Endothelial cell (in vitro differentiated cells): ENCODE measurements at regions not wholly inside any gene's neighbourhood (a gene's known extent, or its start where the extent isn't known, plus 50 kb on each side); places are given as distances from the start of the nearest gene placed in this dataset.
A peak's percentile ranks its signal among the peaks of the same experiment; 100 is the strongest.

Experiments used
- DNase-seq: peaks from one replicate; pipeline ENCODE4 v3.0.0; 2021; ENCODE audit warnings: low spot score
- H3K27ac Mint-ChIP-seq: one replicate; pipeline ENCODE4 v1.8.0; 2021; ENCODE audit warnings: mixed read lengths, inconsistent platforms; ENCODE audit not compliant: unreplicated experiment
- H3K27me3 Mint-ChIP-seq: one replicate; pipeline ENCODE4 v1.8.0; 2021; ENCODE audit warnings: mild to moderate bottlenecking, moderate library complexity, mixed read lengths, inconsistent platforms; ENCODE audit not compliant: unreplicated experiment
- H3K36me3 Mint-ChIP-seq: one replicate; pipeline ENCODE4 v1.8.0; 2021; ENCODE audit warnings: mild to moderate bottlenecking, low read depth, mixed read lengths, inconsistent platforms; ENCODE audit not compliant: unreplicated experiment
- H3K4me1 Mint-ChIP-seq: one replicate; pipeline ENCODE4 v1.8.0; 2021; ENCODE audit warnings: mild to moderate bottlenecking, mixed read lengths, inconsistent platforms; ENCODE audit not compliant: unreplicated experiment
- H3K4me3 Mint-ChIP-seq: one replicate; pipeline ENCODE4 v1.8.0; 2021; ENCODE audit warnings: mild to moderate bottlenecking, mixed read lengths, inconsistent platforms; ENCODE audit not compliant: unreplicated experiment
- H3K9me3 Mint-ChIP-seq: one replicate; pipeline ENCODE4 v1.8.0; 2021; ENCODE audit warnings: mixed read lengths, inconsistent platforms; ENCODE audit not compliant: unreplicated experiment
- TF ChIP-seq, protein P1 (sequence below): fragments of 200-600 bp; sonication (generic); IDR thresholded peaks from one replicate; pipeline ENCODE4 v1.5.0; 2021; ENCODE audit warnings: antibody characterized with exemption; ENCODE audit not compliant: unreplicated experiment

DNA sequence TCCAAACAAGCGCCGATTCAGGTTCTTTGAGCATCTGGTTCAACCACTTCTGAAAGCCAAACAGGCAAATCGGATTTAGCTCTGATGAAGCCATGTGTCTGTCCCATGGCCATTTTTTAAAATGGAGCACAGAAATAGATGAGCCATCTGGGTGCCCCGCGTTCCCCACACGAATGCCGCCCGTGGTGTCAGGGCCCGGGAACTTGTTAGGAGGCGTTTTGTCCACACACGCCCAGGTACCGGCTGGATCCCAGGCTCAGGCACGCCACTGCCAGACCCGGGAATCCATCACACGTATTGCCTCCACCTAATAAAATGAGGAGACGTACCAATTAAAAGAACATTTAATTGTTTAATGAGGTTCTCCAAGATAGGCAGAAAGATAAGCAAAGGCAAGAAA, 374.4 kb upstream of the SALL3 start:
- Mint-ChIP-seq H3K4me1 (no peaks in the 10 kb centered on the region), H3K4me3 (no peak overlapping the region), H3K9me3 (peaks cover 65% of the 10 kb centered on the region), H3K27ac (no peak overlapping the region), H3K36me3 (peaks cover 32% of the 10 kb centered on the region), H3K27me3 (peaks cover 13% of the 10 kb centered on the region)
- no peak for DNase-seq
- TF ChIP-seq, protein P1, sequence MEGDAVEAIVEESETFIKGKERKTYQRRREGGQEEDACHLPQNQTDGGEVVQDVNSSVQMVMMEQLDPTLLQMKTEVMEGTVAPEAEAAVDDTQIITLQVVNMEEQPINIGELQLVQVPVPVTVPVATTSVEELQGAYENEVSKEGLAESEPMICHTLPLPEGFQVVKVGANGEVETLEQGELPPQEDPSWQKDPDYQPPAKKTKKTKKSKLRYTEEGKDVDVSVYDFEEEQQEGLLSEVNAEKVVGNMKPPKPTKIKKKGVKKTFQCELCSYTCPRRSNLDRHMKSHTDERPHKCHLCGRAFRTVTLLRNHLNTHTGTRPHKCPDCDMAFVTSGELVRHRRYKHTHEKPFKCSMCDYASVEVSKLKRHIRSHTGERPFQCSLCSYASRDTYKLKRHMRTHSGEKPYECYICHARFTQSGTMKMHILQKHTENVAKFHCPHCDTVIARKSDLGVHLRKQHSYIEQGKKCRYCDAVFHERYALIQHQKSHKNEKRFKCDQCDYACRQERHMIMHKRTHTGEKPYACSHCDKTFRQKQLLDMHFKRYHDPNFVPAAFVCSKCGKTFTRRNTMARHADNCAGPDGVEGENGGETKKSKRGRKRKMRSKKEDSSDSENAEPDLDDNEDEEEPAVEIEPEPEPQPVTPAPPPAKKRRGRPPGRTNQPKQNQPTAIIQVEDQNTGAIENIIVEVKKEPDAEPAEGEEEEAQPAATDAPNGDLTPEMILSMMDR, result no peak

DNA sequence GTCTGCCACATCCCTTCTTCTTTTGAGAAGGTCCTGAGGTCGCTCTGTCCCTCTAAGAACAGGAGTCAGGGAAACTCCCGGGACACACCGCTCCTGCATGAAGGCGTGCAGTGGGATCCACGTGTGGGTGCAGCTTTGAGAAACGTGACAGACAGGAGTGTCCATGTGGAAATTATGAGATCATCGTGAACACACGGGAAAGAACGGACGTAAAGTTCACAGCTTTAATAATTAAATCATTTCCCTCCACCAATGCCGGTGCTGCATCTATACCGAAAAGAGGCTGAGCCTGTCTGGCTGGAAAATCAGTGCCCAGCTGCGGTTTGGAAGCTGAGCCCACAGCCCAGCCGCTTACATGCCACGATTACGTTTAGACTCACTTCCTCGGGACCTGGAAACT, 372.4 kb upstream of the SALL3 start:
- peaks cover 13% of the 10 kb centered on the region for H3K27me3 Mint-ChIP-seq
- H3K4me1 Mint-ChIP-seq, result no peaks in the 10 kb centered on the region
- no peak for DNase-seq
- peaks cover 54% of the 10 kb centered on the region for H3K9me3 Mint-ChIP-seq
- H3K27ac Mint-ChIP-seq, result no peak overlapping the region
- H3K4me3 Mint-ChIP-seq, result peak overlapping the region; percentile 70
- TF ChIP-seq, protein P1, result no peak
- peaks cover 32% of the 10 kb centered on the region for H3K36me3 Mint-ChIP-seq

DNA sequence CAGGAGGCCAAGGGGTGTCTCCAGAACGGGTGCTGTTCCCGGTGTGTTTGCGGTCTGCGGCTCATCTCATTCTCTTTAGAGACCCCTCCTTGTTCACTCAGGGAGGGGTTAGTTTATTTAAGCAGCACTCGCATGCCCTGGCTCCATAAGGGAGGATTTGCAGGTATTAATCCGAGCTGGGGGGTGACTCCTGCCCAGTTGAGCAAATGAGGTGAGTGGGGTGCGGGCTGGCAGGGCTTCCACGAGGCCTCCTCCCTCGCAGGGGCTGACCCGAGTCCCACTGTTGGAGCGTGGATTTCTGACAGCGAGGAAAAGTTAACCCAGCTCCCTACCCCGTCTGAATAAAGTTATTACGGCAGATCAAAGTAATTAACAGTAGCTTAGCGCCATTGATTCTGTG, 371.8 kb upstream of the SALL3 start:
- peaks cover 52% of the 10 kb centered on the region for H3K9me3 Mint-ChIP-seq

DNA sequence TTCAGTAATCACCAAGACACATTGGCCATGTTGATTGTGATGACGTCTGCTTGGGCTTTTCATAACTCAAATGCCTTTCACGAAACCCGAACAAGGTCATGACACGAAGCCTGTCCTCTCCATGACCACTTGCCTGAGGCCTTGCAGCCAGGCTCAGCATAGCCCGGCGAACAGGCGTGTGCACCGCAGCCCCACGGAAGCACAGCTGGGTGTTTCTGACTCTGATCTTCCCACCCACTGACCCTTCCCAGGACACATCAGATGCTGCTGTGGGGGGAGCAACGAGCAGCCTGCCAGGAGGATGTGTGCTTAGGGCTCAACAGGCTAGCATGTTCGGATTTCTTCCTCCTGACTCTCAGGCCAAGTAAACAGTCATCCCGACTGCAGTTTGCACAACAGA, 369.4 kb upstream of the SALL3 start:
- Mint-ChIP-seq H3K9me3 (peaks cover 44% of the 10 kb centered on the region), H3K4me1 (no peaks in the 10 kb centered on the region), H3K4me3 (no peak overlapping the region), H3K36me3 (peaks cover 23% of the 10 kb centered on the region), H3K27ac (no peak overlapping the region), H3K27me3 (peaks cover 10% of the 10 kb centered on the region)
- TF ChIP-seq, protein P1, result no peak
- no peak for DNase-seq

More for the DNA sequence above, 371.8 kb upstream of the SALL3 start:
- H3K27me3 Mint-ChIP-seq, result peaks cover 12% of the 10 kb centered on the region
- H3K36me3 Mint-ChIP-seq, result peaks cover 31% of the 10 kb centered on the region
- TF ChIP-seq, protein P1, result no peak
- no peak overlapping the region for H3K27ac Mint-ChIP-seq
- H3K4me3 Mint-ChIP-seq, result no peak overlapping the region
- no peaks in the 10 kb centered on the region for H3K4me1 Mint-ChIP-seq
- DNase-seq, result no peak

DNA sequence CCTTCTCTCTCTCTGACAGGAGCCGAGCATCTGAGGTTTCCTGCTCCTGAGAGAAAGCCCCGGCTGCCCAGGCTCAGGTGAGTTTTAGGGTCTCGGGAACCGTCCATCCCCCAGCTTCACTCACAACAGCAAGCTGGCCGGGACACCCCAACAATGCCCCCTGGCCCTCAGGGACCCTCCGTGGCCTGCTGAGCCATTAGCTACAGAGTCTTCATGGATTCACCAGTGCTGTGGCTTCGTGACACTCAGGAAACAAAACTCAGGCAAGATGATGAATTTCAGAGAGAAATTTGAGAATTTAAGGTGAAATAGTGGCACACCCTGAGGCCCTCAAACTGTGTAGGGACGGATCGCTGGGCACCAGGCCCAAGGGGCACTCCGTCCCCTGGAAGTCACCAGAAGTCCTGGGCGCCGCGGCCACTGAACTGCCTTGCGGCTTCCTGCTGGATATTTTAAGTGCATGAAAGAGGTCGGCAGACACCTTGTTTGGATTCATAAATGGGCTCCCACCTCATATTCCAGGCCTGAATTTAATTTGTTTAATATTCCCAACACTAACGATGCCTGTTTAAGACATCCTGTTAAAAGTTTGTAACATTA, 368.3 kb upstream of the SALL3 start:
- peaks cover 15% of the 10 kb centered on the region for H3K36me3 Mint-ChIP-seq
- H3K27me3 Mint-ChIP-seq, result peaks cover 10% of the 10 kb centered on the region
- H3K9me3 Mint-ChIP-seq, result peaks cover 33% of the 10 kb centered on the region
- no peak for DNase-seq
- H3K4me1 Mint-ChIP-seq, result no peaks in the 10 kb centered on the region
- TF ChIP-seq, protein P1, result no peak
- no peak overlapping the region for H3K4me3 Mint-ChIP-seq
- H3K27ac Mint-ChIP-seq, result no peak overlapping the region
